GM21529 (cell line): ENCODE measurements at regions not wholly inside any gene's neighbourhood (a gene's known extent, or its start where the extent isn't known, plus 50 kb on each side); places are given as distances from the start of the nearest gene placed in this dataset.

Experiments
- ATAC-seq: cut with Tn5 transposase; IDR thresholded peaks from one replicate; pipeline ENCODE4 v1.9.1; 2021; ENCODE audit not compliant: unreplicated experiment

DNA sequence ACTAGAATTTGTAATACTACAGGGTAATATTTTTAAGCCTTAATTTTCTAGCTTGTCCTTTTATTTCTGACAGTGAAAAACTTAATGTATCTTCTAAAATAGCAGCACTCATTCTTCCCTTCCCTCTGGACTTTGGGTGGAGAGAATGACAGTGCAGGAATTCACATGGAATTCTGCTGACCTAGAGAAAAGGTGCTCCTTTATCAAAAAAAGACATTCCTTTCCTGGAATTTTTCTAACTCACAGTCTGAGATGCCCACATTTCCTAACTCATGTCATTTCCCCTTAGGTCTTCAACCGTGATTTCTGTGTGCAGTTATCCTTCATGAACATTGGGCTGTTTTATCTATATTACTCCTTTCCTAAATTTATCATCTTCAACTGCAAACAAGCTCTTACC lies 137.8 kb upstream of the PDGFD start:
- no peak for ATAC-seq

DNA sequence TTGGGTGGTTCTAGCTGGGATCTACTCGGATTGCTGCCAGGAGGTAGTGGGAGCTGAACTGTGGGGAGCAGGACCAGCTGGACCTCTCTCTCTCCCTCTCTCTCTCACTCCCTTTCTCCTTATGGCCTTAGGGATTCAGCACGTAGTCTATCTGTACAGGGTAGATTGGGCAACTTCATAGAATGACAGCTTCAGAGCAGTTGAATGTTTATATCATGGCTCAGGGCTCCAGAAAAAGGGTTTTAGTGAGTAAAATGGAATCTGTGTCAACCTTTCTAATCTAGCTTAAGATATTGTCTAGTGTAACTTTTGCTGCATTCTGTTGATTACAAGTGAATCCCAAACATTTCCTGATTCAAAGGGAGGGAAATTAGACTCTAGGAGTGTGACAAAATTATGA lies 127.7 kb upstream of the PDGFD start:
- no peak for ATAC-seq

GRCh38 chr11:104286129-104286528 lies 122.2 kb upstream of the PDGFD start:
- ATAC-seq = no peak

GRCh38 chr11:104279587-104279986 lies 115.6 kb upstream of the PDGFD start:
- no peak for ATAC-seq

DNA sequence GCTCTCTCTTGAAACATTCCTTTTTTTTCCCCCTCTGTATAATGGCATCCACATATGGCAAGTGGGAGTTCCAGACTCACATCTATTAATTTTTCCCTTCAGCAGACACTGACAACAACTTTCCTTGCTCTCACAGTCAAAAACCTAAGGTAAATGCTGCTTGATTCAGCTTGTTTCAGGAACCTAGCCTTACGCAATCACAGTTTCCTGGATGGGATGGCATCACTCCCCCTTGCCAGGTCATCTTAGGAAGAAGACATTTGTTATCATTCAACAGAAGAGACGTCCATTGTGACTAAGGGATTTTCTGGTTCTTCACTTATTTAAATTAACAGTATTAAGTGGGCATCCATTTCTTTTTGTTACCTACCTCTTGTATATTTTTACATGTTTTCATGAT lies 112.0 kb upstream of the PDGFD start:
- no peak for ATAC-seq

- no peak for ATAC-seq
Observed at GRCh38 chr11:104260456-104260855, 96.5 kb upstream of the PDGFD start.

DNA sequence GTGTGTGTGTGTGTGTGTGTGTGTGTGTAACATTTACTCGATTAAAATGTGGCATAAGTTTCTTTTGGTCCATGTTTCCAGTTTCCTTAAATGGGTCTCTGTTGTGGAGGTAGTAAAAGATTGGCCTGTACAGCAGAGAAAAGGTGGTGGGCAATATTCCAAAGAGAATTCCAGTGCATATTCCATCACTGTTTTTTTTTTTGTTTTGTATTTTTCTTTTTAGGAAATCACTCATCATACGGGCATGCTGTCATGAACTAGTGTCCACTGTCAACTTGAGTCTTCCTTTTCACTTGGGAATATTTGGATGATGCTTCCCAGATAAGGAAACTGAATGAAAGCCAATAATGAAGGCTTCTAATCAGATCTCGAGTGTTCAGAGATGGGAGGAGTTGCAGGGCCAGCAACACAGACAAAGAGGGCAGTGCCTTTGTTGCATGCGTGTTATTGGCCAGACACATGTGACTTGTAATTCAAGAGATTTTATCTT lies 95.2 kb upstream of the PDGFD start:
- ATAC-seq = no peak

DNA sequence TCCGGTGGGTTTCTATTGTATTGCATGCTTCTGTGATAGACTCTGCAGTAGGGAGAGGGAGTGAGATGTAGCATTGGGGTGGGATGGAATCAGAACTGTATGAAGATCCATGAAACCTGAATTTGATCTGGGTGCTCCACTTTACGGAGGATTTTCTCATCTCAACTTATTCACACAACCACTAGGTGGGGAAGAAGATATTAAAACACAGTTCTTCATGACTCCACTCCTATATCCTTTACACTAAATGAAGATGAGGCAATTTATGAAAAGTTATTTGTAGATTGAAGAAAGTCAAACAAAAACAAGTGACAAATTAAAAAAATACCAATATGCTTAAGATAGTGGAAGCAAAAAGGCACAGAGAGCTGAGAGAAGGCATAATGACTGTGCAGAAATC lies 92.6 kb upstream of the PDGFD start:
- ATAC-seq = no peak

- ATAC-seq = peak; percentile 92
Observed at GRCh38 chr11:104254347-104254746, 90.4 kb upstream of the PDGFD start.

DNA sequence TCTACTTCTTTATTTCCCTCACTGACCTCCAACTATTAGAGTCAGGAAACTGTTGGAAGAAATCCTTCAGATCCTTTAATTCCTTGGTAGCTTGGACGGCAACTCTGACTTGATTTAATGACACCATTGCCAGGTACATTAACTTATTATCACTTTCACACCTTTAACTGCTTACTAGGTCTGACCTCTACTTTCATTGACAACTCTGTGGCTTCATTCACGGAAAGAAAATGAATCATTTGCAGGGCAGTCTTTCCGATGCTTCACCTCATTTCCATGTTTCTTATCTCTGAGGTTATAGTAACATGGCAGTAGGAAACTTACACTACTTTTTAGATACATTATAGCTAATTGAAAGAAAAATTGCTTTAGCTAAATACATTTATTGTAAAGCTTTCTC lies 82.6 kb upstream of the PDGFD start:
- no peak for ATAC-seq

DNA sequence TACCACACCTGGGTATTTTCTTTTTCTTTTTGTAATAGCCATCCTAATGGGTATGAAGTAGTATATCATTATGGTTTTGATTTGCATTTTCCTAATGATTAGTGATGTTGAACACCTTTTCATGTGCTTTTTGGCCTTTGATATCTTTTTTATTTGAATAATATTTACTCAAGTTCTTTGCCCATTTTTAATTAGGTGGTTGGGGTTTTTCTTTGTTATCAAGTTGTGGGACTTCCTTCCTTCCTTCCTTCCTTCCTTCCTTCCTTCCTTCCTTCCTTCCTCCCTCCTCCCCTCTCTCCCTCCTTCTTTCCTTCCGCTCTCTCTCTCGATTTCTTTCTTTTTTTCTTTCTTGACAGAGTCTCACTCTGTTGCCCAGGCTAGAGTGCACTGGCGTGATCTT lies 75.0 kb upstream of the PDGFD start:
- ATAC-seq = no peak

GRCh38 chr11:104225047-104225446 lies 61.1 kb upstream of the PDGFD start:
- ATAC-seq = no peak

DNA sequence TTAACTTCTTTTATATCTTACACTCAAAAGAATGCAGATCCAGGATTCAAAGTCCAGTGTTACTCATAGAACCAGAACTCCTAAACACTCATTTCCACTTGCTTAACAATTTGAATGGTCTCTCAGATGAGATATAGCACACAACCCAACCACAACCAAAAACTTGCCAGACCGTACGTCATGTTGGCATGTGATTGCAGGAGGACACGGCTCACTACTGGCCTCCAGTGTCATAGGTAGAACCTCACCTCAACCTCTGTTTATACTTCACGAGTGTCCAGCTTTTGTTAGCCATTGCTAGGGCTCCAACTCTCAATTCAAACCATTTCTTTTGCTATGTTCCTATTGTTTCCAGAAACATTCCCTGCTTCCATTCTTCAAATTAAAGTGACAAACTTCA lies 58.5 kb upstream of the PDGFD start:
- ATAC-seq = no peak

DNA sequence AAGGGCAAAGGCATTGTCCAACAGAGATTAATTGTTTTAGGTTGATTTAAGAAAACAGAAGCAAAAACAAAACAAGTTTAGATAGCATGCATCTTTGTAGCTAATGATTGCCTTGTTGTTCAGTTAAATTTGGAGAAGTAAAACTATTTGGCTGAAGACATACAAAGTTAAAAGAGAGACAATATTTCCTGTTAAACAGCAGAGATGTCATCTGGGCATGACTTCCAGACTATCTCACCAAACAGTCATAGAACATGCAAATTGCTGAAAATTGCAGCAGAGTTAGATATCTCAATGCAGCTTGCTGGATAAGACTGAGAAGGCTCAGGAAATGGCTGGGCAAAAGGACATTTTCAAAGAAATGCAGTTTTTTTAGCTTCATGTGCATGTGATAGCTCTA lies 57.5 kb upstream of the PDGFD start:
- ATAC-seq = no peak

DNA sequence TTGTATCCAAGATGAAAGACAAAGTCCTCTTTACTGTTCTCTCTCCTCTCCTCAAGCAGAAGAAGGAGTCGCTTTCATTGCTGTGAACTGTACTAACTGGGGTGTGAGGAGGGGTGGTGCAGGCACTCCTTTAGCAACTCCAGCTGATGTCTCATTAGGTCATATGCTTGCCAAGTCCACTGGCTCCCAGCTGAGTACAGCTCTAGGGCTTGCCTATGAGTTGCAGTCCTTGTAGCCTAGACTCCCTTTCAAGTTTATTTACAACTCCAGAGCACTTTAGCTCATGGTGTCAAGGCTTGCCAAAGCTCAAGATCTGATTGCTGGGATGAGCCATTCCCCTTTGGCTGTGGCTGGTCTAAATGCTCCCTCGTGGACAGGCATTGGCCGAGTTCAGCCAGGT lies 55.1 kb upstream of the PDGFD start:
- ATAC-seq = no peak

- ATAC-seq = no peak
Observed at GRCh38 chr11:104214517-104214916, 50.6 kb upstream of the PDGFD start.
